ENCODE measurements at regions not wholly inside any gene's neighbourhood (a gene's known extent, or its start where the extent isn't known, plus 50 kb on each side); places are given as distances from the start of the nearest gene placed in this dataset.
"Not testable (repeated sequence)": the region's sequence is repeated elsewhere in the genome, so short reads cannot be mapped to it uniquely, and the experiment has no call there.

DNA sequence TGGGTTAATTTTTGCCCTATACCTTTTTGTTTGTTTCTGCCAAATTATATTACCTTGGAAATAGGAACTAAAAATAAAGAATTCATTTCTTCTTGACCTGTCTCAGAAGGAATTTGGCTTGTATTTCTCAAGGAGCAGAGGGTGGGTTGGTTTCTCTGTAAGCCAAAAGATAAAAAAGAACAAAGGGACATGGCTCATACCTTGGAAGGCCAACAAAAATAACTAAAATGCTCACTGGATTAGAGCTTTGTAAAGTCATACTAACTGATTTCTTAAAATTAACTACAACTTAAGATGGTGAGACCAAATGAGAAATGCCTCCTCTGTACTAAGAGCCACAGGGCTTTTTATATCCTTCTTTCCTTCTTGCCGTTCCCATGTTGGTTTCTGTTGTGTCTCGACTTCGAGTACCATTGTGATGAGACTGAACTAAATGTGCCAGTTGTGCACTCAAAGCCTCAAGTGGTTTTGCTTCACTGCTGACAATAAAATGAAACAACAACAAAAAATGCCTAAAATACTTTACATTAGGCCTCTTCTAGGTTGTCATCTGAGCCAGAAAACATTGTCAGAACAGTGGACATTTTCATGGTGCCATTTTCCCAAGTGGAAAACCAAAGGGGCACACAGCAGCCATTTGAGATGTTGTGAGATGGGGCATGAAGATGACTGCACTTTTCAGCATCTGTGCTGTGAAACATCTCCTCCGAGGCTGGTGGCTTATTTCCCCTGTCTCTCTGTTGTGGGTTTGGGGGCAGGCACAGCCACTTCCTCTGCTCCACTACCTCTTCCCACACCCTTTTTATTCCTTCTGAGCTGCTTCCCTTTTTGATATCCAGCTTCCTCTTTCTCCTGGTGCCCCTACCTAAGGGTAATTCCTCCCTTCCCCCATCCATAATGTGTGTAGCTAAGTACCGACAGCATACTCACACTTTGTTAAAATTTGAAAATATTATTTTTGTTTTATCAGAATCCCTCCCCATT lies 51.8 kb upstream of the AGR3 start:
- DNase-seq, result no peak

DNA sequence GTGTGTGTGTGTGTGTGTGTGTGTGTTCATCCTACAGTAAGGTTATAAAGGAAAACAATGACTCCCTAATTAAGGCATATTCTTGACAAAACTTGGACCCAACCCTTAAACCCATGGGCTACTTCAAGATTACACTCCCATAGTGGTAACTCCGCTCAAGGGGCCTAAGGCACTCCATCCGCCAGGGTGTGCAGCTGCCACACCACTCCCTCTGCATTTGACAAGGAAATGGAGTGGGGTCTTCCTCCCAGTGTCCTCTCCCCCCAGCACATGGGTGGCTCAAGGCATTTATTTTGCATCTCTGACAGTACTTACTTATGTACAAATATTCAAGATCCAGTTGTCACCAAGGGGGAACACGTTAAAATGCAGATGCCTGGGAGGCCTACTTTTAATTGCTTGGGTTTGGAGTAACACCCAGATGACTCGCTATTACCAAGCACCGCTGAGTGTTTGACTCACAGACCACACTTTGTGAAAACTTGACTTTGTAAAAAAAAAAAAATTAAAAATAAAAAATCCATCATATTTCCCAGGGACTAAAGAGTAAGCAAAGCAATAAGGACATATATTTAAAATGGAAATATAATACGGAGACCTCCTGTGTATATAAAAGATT lies 53.0 kb upstream of the AGR3 start:
- DNase-seq, result no peak

DNA sequence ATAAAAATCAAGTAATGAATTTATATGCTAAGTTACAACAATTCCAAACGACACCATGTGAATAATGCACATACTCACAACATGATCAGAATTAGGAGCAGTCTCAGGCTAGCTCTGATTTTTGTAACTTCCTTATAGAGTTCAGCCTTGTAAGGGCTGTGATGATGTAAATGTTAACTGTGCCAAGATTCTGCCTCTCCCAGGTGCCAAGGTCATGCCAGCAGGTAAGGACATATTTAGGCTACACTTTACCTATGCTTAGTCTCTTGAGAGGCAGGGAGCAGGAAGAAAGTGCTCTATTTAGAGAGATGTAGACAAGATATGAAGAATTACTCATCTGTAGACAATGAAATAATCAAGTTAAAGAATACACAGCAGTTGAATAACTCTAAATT lies 53.6 kb upstream of the AGR3 start:
- no peak for DNase-seq

DNA sequence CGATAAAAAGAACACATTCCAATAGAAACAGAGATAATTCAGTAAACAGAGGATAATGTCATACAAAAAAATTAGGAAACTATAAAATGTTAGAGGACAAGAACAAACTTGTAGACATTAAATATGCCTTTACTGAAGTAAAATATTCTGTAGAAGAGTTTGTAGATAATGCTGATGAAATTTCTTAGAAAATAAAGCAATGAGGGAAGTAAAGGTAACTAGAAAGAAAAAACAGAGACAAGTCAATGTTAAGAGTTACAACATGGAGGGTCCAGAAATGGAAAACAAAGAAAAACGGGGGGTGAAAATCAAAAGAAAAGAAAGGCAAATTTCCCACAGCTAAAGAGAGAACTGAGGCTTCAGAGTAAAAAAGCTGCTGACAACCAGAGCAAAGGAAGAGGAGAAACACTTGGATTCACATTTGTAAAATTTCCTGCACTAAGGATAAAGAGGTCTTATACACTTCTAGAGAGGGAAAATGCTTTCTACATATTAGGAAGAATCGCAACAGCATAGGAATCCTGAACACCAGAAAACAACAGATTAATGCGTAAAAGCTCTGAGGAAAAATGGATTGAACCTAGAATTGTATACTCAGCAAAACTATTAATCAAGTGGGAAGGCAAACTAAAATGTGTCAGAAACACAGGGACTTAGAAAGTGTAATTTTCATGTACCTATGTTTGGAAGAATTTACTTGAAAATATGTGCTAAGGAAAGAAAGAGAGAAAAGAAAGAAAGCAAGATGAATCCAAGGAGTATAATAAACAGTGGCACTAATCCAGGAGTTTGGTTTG lies 55.0 kb upstream of the AGR3 start:
- no peak for DNase-seq

DNA sequence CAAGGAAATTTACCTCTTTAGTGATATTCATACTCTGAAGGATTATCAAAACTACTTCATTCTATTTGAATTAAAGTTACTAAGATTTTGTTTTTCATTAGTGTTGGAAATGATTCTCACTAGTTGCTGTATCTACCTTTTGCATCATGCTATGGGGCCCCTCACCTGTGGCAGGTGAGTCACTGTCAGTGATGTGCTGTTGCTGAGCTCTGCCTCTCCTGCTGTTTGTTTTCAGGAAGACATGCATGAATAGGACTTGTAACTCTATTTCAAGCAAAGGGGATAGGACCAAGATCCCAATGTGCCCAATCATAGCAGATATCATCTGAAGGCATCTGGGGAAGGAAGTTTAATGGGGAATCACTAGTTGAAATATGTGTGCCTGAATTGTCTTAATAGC lies 57.4 kb upstream of the AGR3 start:
- no peak for DNase-seq

DNA sequence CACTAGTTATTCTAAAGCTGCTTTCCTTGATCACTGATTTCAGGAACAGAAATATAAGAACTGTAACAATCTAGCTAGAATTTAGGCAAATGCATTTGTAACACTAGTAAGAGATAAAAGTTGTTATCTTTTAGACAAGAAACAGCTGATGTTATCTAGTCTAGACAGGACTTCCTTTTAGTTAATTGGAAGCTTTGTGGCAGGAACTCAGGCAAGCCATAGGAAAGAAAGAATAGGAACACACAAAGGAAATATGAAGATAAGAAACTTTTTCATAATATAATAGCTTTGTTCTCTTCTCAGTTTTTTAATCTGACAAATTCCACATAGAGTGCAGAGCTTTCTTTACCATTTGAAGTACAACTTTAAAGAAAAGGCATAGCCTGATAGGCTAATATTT lies 59.0 kb upstream of the AGR3 start:
- DNase-seq, result no peak

DNA sequence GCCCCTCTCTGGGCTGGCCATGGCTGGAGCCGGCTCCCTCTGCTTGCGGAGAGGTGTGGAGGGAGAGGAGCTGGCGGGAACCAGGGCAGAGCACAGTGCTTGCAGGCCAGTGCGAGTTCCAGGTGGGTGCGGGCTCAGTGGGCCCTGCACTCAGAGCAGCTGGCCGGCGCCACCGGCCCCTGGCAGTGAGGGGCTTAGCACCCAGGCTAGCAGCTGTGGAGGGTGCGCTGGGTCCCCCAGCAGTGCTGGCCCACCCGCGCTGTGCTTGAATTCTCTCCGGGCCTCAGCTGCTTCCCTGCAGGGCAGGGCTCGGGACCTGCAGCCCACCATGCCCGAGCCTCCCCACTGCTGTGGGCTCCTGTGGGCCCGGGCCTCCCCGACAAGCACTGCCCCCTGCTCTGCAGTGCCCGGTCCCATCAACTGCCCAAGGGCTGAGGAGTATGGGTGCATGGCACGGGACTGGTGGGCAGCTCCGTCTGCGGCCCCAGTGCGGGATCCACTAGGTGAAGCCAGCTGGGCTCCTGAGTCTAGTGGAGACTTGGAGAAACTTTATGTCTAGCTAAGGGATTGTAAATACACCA lies 61.2 kb upstream of the AGR3 start:
- no peak for DNase-seq

DNA sequence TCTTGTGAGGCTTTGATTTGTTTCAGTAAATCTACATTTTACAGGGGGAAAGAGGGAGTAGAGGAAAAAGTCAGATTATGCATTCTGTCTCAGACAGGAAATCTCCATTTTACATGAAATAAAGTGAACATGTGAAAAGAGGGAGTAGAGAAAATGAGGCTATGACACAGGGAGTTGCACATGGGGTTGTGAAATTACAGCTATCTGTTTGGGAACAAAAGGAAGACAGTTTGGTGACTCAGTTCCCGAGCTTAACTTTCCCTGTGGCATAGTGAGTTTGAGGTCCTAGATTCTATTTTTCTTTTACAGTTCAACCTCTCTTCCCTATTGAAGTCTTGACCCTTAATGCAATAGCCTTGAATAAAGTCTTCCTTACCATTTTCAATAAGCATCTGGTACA lies 63.2 kb upstream of the AGR3 start:
- DNase-seq, result no peak

DNA sequence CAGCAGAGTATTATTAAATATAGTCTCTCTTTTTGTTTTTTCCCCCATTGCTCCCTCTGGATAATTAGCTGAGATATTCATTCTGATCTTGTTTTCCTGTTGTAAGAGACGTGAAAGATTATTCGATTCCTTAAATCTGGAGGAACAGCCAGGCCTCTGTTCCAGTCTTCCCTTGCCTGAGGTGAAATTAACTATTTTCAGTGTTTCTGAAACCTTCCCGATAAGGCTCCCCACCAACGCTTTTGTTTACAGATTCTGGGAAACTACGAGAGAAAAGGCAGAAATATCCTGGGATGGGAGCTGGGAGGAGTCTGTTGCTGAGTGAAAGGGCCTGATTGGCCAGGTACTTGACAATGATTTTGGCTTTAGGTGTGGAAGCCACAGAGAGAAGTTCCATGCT lies 63.6 kb upstream of the AGR3 start:
- DNase-seq, result no peak

DNA sequence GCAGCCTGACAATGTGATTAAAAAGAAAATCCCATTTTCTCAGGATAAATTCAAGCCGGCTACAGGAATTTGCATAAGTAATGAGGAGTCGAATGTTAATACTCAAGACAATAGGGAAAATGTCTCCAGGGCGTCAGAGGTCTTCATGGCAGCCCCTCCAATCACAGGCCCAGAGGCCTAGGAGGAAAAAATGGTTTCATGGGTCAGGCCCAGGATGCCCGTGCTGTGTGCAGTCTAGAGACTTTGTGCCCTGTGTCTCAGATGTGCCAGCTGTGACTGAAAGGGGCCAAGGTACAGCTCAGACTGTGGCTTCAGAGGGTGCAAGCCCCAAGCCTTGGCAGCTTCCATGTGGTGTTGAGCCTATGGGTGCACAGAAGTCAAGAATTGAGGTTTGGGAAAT lies 66.3 kb upstream of the AGR3 start:
- not testable (repeated sequence) for DNase-seq

DNA sequence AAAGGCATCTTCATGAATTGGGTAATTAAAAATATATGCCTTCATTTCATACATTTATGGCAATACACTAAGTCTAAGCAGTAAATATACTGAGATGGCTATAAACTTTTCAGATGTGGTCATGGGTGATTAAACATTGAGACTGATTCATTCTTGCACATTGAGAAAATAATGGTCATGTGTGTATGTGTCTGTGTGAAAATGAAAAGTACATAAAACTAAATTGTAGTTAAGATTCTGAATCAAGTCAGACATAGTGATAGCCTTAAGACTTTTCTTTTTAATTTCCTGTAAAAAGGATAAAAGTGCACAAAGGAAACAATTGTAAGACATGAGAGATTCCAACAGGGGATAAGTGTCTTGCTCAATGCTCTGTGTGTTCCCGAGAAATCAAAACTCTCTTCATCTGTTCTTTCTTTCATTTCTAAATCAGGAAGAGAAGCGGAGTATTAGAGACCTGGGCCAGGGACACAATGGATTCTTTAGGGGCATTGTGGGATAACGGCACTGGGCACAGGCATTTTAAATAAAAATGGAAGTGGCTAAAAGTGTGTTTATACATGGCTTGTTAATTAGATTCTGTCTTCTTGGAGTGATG lies 69.8 kb upstream of the AGR3 start:
- no peak for DNase-seq

DNA sequence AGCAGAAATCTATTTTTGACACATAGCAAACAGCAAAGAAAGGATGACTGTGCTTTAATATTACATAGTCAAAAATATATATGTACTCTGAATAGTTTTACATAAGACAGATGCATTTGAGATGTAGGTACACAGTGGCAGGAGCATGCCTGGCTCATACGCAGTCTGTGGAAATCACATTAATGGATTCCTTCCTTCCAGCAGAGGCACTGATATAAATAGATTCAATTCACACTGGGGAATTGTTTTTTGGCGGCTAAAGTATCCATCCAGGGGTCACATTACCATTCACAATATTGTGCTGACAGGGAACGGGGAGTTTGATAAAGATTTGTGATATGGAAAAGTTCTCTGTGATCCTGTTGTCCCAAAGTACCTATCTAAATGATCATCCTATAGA lies 72.5 kb upstream of the AGR3 start:
- DNase-seq, result no peak

DNA sequence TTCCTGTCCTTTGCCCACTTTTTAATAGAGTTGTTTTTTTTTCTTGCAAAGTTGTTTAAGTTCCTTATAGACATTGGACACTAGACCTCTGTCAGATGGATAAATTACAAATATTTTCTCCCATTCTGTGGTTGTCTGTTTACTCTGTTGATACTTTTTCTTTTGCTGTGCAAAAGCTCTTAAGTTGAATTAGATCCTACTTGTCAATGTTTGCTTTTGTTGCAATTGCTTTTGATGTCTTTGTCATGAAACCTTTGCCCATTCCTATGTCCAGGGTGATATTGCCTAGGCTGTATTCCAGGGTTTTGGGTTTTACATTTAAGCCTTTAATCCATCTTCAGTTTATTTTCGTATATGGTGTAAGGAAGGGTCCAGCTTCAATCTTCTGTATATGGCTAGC lies 76.9 kb upstream of the AGR3 start:
- DNase-seq, result no peak

DNA sequence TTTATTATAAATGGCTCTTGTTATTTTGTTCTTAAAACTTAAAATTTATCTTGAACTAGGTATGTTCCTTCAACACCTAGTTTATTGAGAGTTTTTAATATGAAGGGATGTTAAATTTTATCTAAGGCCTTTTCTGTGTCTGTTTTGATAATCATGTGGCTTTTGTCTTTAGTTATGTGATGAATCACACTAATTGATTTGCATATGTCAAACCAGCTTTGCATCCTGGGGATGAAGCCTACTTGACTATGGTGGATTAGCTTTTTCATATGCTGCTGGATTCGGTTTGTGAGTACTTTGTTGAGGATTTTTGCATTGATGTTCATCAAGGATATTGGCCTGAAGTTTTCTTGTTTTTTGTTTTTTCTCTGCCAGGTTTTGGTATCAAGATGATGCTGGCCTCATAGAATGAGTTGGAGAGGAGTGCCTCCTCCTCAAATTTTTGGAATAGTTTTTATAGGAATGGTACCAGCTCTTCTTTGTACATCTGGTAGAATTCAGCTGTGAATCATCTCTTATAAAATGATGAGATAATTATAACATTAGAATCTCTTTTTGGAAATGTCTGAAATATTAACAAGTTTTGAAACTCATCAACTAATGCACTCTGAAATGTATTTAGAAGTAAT lies 78.7 kb upstream of the AGR3 start:
- DNase-seq, result no peak

DNA sequence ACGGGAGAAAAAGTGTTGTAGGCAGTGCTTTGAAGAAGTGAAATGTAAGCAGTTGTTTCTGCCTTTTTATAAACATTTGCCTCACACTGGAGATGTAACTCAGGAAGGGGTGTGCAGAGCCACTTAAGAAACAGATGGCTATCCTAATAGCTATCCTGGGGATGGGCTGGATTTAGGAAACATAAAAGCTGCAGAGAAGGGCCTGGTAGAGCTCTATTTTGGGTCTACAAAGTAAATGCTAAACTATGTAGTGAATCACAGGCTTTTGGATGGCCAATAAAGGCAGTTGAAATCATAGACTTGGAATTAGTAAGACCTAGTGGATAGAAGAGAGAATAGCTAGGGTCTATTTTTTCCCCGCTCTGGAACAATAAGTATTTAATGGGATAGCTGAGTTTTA lies 79.9 kb upstream of the AGR3 start:
- DNase-seq, result no peak

DNA sequence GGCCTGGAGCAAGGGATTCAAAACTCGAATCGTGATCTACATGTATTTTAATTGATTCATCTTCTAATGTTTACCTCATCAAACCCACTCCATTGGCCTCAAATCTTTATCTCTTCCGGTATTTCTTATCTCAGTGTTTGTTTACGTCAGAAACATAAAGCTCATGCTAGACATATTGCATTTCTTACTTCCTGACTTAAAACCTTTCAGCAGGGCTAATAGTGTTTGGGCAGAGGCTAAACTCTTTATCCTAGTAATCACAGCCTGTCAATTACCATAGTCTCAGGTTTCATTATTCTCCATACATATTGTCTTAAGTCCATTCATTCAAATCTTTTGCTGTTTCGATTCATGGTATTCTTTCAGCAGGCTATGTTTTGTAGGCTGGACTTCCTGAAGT lies 81.3 kb upstream of the AGR3 start:
- no peak for DNase-seq

DNA sequence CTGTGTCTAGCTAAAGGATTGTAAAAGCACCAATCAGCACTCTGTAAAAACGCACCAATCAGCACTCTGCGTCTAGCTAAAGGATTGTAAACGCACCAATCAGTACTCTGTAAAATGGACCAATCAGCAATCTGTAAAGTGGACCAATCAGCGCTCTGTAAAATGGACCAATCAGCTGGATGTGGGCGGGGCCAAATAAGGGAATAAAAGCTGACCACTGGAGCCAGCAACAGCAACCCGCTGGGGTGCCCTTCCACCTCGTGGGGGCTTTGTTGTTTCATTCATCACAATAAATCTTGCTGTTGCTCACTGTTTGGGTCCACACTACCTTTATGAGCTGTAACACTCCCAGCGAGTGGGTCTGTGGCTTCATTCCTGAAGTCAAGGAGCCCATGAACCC lies 83.9 kb upstream of the AGR3 start:
- not testable (repeated sequence) for DNase-seq

DNA sequence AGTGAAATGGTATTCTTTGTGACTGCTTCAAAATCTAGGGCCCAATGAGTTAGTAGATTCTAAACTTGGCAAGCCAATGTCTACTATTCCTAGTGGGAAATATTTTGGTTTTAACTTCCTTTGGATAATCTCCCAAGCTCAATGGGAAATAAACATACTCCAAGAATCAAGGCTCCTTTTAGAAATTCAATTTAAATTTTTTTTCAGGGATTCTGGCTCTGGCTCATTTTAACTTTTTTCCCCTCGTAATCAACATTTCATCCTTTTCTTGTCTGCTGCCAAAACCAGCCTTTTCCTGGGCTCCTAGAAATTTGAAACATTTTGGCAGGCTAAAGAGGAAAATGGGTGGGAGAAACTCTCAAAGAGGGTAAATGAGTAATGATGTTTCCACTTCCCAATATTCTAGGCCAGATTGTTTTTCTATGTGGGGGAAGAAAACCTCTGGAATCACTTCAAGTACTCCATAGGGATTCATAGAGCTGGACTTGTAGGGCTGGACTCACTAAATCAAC lies 85.6 kb upstream of the AGR3 start:
- DNase-seq, result no peak

DNA sequence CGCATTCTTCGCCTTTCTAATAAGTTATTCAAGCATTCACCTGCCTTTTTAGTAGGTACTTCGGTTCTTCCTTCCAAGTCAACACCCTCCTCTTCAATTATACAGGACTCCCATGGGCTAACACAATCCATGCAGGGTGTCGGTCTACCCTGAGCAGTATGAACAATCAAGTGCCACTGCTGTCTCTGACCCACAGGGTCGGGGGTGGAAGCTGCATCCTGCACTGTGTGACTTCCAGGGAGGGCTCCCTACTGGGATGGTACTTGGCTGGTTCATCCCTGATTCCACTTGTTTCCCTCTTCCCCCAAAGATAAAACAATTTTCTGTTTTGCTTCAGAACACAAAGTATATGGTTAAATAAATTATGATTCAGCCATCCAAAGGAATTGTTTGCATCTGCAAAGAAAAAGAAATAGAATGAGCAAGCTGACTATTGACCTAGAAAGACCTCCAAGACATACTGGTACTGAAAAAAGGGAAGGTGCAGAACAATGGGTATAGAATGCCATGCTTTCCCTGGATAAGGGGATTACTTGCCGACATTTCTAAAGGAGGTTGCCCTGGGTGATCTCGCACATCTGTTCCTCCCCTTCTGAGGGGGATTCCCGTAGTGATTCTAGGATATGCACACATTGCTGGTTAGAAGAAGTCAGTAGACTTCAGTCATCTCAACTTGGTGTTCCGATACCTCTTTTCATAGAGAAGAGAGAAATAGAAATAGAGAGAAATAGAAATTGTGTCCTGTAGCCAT lies 89.1 kb upstream of the AGR3 start:
- no peak for DNase-seq

DNA sequence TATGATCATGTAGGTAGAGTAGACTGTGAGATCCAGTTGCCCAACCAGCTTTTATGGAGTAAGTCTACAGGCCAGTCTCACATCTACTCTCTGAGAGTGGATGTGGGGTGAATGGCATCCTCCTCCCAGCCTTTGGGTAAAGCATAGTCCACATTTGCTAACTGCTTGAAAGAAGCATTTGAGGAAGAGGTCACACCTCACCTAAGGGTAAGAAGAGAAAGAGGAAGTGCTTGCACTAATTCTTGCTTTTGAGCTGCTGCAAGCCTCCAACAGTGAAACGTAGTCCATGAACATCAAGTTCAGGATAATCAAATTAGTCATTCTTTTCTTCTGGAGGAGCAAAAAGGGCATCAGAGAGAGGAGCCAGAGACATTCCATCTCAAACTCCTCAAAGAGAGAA lies 93.9 kb upstream of the AGR3 start:
- DNase-seq, result no peak
